Adrenal gland (tissue), 9 donors: ENCODE measurements at regions not wholly inside any gene's neighbourhood (a gene's known extent, or its start where the extent isn't known, plus 50 kb on each side); places are given as distances from the start of the nearest gene placed in this dataset.

ENCODE experiments used
- DNase-seq, 7 donors: peaks; one replicate each; pipeline ENCODE4 v3.0.0-alpha.2; 2019 to 2020
- H3K27ac ChIP-seq, 5 donors: fragments of 200-600 bp; sonication (generic) in 4 of 5; 1 replicate in 3 of 5; 2 replicates in 2 of 5; pipeline versions ENCODE4 v1.5.1 to v1.8.0; 2016 to 2020; ENCODE audit warnings: mild to moderate bottlenecking in 1 of 5
- H3K27me3 ChIP-seq: fragments of 200-600 bp; 2 replicates; pipeline ENCODE4 v1.8.0; 2021
- H3K36me3 ChIP-seq, 2 donors: fragments of 200-600 bp; replicated peaks in 1 of 2; 1 replicate in 1 of 2; 2 replicates in 1 of 2; pipeline versions ENCODE4 v1.5.1 to v1.8.0; 2018 to 2022
- H3K4me1 ChIP-seq, 2 donors: fragments of 200-600 bp; replicated peaks in 1 of 2; 1 replicate in 1 of 2; 2 replicates in 1 of 2; pipeline versions ENCODE4 v1.5.1 to v1.8.0; 2018 to 2021
- H3K4me3 ChIP-seq, 4 donors: fragments of 200-600 bp; sonication (generic) in 3 of 4; one replicate each; pipeline ENCODE4 v1.5.1; 2016 to 2018
- H3K9me3 ChIP-seq, 3 donors: fragments of 200-600 bp; sonication (generic) in 1 of 3; replicated peaks in 1 of 3; 1 replicate in 2 of 3; 2 replicates in 1 of 3; pipeline versions ENCODE4 v1.5.1 to v1.8.0; 2016 to 2021
- POLR2A ChIP-seq, 2 donors: fragments of 450-650 bp; IDR thresholded peaks; one replicate each; pipeline ENCODE4 v1.6.1; 2017; ENCODE audit warnings: antibody characterized with exemption in 2 of 2, mild to moderate bottlenecking in 2 of 2, moderate library complexity in 1 of 2
- WGBS, 4 donors: extraction: QIAGEN DNeasy Blood & Tissue Kit in 2 of 4; methylation state at CpG; one replicate each; pipeline versions ENCODE4 v1.1.5 to v1.1.7; 2013 to 2017; 5-methylcytosine and 5-hydroxymethylcytosine counted together
- intact Hi-C, 2 donors: fragments of 100-400 bp; cut with DNase I; formaldehyde crosslinking; loops; one replicate each; pipeline versions ENCODE4 v1.14.1 to v1.15.0; 2022 to 2023
- TF ChIP-seq, protein P1 (sequence below), 6 experiments: fragments of 450-650 bp in 4 of 6; fragments of 200-600 bp in 2 of 6; sonication (generic) in 1 of 6; IDR thresholded peaks; 1 replicate in 5 of 6; 2 replicates in 1 of 6; pipeline versions ENCODE4 v1.5.1 to v1.8.0; 2016 to 2021; ENCODE audit warnings: antibody characterized with exemption in 6 of 6, mild to moderate bottlenecking in 2 of 6, moderate library complexity in 1 of 6
- donor health status: healthy with polysubstance abuse.
- donor health status: Bipolar disorder and iron deficiency.
- donor health status: DM: yes; HTN: yes; CAD: no.
- donor health status: DM: no; HTN: no; CAD: no.
- donor health status: DM: no; HTN: no; CAD: no.

DNA sequence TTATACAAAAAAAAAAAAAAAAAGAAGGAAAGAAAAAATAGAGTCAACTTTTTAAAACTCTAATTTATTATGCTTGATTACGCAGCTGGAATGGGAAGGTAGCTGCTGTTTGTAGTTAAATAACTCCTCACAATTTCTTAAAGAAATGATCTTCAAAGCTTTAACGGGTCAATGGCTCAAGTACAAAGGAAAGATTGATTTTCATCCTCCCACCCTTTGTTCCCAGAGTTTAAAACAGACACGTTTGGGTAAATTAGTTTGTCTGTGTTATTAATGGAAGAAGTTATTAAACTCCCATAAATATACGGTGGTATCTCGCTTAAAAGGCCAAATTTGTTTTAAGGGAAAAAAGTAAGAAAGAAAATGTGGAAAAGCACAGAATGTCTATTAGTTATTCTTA lies 179.3 kb downstream of the EMX2 start:
- Histone ChIP-seq H3K27ac (no peak overlapping the region), H3K4me3 (no peak overlapping the region), H3K4me1 (no peaks in the 10 kb centered on the region), H3K27me3 (peaks cover 17% of the 10 kb centered on the region), H3K9me3 (no peaks in the 10 kb centered on the region), H3K36me3 (no peaks in the 10 kb centered on the region)
- DNase-seq: no peak
- 51 to 71% (median 63%) methylated on average over 5 of the region's 5 CpGs for WGBS, 4 donors
- intact Hi-C loops: no loop called here
- TF ChIP-seq, protein P1, sequence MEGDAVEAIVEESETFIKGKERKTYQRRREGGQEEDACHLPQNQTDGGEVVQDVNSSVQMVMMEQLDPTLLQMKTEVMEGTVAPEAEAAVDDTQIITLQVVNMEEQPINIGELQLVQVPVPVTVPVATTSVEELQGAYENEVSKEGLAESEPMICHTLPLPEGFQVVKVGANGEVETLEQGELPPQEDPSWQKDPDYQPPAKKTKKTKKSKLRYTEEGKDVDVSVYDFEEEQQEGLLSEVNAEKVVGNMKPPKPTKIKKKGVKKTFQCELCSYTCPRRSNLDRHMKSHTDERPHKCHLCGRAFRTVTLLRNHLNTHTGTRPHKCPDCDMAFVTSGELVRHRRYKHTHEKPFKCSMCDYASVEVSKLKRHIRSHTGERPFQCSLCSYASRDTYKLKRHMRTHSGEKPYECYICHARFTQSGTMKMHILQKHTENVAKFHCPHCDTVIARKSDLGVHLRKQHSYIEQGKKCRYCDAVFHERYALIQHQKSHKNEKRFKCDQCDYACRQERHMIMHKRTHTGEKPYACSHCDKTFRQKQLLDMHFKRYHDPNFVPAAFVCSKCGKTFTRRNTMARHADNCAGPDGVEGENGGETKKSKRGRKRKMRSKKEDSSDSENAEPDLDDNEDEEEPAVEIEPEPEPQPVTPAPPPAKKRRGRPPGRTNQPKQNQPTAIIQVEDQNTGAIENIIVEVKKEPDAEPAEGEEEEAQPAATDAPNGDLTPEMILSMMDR (IDR thresholded peaks at IDR 0.05): no peak
- no peak for TF ChIP-seq POLR2A (IDR thresholded peaks at IDR 0.05)

DNA sequence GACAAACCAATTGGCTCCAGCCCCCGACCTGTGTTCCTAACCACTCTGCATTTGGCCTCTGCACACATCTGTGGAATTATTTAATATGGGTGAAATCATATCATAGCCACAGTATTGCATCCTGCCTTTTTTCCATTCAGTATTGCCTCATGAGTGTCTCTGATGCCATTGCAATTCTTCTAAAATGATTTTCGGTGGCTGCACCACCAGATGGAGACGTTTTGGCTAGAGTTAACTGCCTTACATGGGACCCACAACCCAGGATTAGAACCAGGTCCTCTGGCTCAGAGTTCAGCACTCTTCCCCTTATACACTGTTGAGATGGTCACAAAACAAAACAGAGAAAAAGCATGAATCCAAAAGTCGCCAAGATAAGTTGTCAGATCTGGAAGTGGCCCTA lies 180.8 kb downstream of the EMX2 start:
- no peak overlapping the region for H3K27ac ChIP-seq
- H3K36me3 ChIP-seq: no peaks in the 10 kb centered on the region
- no peak overlapping the region for H3K4me3 ChIP-seq
- peak in 1 of 7 donors; percentile 1 for DNase-seq
- TF ChIP-seq POLR2A (IDR thresholded peaks at IDR 0.05): no peak
- TF ChIP-seq, protein P1 (IDR thresholded peaks at IDR 0.05): no peak
- intact Hi-C loops: no loop called here
- no peaks in the 10 kb centered on the region for H3K4me1 ChIP-seq
- WGBS, 4 donors: 46 to 73% (median 58%) methylated on average over 4 of the region's 4 CpGs
- peaks cover 17% of the 10 kb centered on the region for H3K27me3 ChIP-seq
- no peaks in the 10 kb centered on the region for H3K9me3 ChIP-seq

DNA sequence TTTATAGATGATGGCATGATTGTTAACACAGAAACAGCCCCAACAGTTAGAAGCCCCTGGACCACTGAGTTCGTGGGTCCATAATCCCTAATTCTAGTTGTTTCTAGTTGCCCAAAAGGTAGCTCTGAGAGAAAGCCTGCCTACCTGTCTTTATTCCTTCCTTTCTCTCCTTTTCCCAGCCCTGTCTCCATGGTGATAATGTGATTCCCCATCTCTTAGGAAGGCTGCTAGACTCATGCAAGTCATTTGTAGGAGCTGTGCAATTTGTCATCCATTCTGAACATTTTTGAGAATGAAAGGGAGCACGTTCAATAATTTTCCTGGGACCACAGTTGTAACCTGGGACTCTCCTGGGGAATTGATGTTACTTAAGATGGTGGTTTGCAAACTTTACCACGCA lies 183.4 kb downstream of the EMX2 start:
- WGBS, 4 donors: 44 to 60% (median 51%) methylated on average over 3 of the region's 3 CpGs
- peaks cover 15% of the 10 kb centered on the region for H3K27me3 ChIP-seq
- TF ChIP-seq, protein P1 (IDR thresholded peaks at IDR 0.05): no peak
- TF ChIP-seq POLR2A (IDR thresholded peaks at IDR 0.05): no peak
- intact Hi-C loops: no loop called here
- H3K4me1 ChIP-seq: no peaks in the 10 kb centered on the region
- no peak overlapping the region for H3K27ac ChIP-seq
- no peaks in the 10 kb centered on the region for H3K36me3 ChIP-seq
- no peaks in the 10 kb centered on the region for H3K9me3 ChIP-seq
- no peak overlapping the region for H3K4me3 ChIP-seq
- no peak for DNase-seq

DNA sequence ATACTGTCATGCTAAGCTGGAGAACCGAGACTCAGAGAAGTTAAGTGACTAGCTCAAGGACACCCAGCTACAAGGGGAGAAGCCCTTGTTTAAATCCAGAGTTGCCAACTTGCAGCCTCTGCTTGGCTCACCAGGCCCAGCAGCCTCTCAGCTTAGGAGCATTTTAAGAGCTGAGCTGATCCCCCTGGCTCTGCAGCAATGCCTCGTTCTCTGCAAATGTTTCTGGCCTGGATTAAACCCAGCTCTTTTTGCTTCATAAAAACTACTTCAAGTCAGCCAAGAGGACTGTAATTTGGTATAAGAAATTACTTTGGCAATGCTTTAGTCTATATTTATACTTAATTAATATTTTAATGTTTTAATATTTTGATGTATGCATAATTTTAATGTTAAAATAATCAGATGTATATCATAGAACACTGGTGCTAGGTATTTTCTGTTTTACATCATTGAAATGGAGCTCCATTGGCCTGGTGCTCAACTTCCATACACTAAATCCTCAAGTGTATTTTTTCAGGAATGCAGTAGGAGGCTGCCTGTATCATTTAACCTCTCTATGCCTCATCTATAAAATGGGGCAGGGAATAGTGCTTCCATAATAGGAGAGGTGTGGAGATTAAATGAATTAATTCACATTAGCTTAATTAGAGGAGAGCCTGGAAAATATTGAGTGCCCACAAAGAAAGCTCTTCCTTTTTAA lies 184.2 kb downstream of the EMX2 start:
- no peak for DNase-seq
- TF ChIP-seq POLR2A (IDR thresholded peaks at IDR 0.05): no peak
- TF ChIP-seq, protein P1 (IDR thresholded peaks at IDR 0.05): no peak
- Histone ChIP-seq H3K36me3 (no peaks in the 10 kb centered on the region), H3K9me3 (no peaks in the 10 kb centered on the region), H3K4me3 (no peak overlapping the region), H3K27ac (no peak overlapping the region), H3K27me3 (peaks cover 12% of the 10 kb centered on the region), H3K4me1 (no peaks in the 10 kb centered on the region)
- intact Hi-C loops: no loop called here
- WGBS, 4 donors: 65 to 78% (median 67%) methylated on average over 1 to 2 of the region's 2 CpGs
